ENCODE measurements at regions not wholly inside any gene's neighbourhood (a gene's known extent, or its start where the extent isn't known, plus 50 kb on each side); places are given as distances from the start of the nearest gene placed in this dataset.

- TF ChIP-seq CTCF (IDR thresholded peaks at IDR 0.05 in 4 of 5, conservative IDR thresholded peaks at IDR 0.05 in 1 of 5), result no peak
- no peak for TF ChIP-seq POLR2A (IDR thresholded peaks at IDR 0.05)
Measured at GRCh38 chr9:11893331-11893730, 799.9 kb upstream of the TYRP1 start.
